ENCODE measurements at regions not wholly inside any gene's neighbourhood (a gene's known extent, or its start where the extent isn't known, plus 50 kb on each side); places are given as distances from the start of the nearest gene placed in this dataset.
A peak's percentile ranks its signal among the peaks of the same experiment; 100 is the strongest.
"Not testable (repeated sequence)": the region's sequence is repeated elsewhere in the genome, so short reads cannot be mapped to it uniquely, and the experiment has no call there.

GRCh38 chr7:25444991-25445390, 216.7 kb upstream of the NPVF start:
- no peak for DNase-seq (ENCODE audit: low read depth in 2 of 2)

DNA sequence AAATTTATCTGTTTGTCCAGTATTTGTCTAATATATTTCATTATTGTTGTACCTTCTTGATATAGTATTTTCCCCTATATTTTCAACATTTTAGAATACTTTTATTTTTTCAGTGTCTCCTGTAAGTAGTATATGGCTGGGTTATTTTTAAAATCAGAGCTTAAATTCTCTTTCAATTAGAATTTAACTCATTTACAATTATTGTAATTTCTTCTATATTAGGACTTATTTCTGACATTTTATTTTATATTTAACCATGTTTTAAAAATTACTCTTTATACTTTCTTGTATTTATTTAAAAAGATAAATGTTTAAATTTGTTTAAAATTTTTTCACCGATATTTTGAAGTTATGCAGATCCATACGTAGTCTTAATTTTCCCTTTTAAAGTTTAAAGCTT, 220.0 kb upstream of the NPVF start:
- no peak for DNase-seq (ENCODE audit: low read depth in 2 of 2)

DNA sequence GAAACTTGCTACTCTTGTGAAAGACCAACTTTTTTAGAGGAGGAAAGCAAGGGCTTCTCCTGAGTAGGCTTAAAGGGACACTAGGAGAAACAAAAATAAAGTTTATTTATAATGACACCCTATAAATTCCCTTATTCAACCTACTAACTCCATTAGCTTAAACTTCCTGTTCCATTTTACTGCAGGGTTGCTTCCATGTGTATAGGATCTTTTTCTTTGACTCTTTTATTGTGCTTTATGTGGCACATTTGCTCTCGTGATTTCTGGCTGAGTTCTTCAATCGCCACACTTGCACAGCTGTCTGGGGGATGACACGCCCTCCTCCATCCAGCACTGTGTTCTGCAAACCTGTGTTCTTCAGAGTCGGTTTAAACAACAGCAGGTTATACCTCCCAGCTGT, 225.7 kb upstream of the NPVF start:
- DNase-seq (ENCODE audit: low read depth in 2 of 2), result no peak

DNA sequence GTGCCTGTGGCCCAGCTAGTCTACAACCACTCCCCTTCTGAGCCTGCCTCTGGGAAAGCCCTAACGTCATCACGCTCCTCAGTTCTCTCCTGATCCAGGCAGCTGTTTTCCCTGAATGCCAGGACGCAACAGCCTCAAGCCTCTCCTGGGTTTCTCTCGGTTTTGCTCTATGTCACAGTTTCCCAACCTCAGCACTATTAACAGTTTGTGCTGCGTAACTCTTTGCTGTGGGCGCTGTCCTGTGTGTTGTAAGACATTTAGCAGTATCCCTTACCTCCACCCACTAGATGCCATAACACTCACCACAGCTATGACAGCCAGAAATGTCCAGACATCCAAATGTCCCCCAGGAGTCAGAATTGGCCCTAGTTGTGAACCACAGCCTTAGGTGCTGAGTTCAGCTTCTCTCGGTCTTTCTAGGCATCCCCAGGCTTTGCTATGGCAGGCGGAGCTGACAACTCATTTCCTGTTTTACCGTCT, 226.3 kb upstream of the NPVF start:
- DNase-seq (ENCODE audit: low read depth in 2 of 2), result no peak

DNA sequence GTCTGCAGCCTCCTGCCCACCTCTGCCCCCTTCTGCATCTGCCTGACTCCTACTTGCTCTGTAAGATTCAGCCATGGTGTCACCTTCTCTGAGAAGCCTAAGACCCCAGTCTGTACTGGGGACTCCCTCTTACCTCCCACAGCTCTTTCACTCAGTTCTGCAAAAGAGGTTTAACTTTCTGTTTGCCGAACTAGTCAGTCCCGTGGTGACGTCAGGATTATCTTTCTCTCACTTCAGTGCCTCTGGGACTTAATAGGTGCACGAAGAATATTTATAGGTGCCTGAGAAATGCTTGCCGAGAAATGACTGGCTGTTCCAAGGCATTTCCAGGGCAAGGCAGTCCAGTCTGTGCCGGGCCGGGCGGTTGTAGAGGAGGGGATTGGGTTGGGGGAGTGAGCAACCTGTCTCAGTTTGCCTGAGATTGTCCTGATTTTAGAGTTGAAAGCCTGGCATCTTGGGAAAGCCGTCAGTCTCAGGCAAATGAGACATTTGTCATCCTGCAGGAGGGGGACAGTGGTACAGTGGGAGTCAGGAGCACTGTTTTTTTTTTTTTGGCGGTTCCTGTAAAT, 227.5 kb upstream of the NPVF start:
- no peak for DNase-seq (ENCODE audit: low read depth in 2 of 2)

DNA sequence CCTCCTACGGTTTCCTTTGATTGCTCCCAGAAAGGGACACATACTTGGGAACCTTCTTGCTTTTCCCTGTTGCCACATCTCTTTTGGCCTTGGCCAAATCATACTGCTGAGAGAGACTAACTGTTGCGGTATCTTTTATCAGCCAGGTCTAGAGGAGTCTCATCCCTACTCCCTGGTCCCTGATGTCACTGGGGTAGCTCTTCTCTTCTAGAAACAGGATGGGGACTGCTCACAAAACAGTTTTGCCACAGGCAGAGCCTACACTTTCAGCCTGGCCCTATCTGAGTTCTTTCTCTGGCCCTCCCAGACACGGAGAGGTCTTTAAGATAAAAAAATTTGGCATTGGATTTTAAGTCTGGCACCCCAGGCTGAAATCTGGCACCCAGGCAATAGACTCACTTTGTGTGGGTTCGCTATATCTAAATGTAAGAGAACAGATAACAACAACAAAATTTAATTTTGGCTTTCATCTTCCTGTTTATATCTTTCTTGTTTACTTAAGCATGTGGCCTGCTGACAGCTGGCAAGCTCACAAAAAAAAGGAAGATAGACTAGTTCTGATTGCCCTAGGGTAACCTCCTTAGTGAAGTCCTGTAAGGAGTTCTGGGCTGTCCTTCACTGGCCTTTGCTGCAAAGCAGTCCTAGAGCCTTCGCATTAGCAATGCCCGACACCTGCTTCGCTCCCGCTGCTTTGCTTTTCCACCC, 228.3 kb upstream of the NPVF start:
- no peak for DNase-seq (ENCODE audit: low read depth in 2 of 2)

DNA sequence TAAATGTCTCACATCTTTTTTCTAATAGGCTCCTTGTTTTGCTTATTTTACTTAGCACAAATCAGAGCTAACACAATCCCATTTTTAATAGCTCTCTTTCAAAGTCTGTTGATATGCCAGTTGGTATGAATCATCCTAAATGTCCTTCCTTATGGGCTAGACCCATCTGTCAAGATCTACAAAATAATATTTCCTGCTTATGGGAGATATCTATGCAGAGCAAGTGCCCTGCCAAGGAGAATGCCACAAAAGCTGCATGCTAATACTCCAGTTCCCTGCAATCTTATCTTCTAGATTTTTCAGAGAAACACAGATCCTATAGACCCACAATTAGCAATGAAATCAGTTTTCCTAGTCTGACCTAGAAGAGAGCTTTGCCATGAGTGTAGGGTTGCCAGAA, 230.8 kb upstream of the NPVF start:
- no peak for DNase-seq (ENCODE audit: low read depth in 2 of 2)

GRCh38 chr7:25460433-25460832, 232.1 kb upstream of the NPVF start:
- no peak for DNase-seq (ENCODE audit: low read depth in 2 of 2)

DNA sequence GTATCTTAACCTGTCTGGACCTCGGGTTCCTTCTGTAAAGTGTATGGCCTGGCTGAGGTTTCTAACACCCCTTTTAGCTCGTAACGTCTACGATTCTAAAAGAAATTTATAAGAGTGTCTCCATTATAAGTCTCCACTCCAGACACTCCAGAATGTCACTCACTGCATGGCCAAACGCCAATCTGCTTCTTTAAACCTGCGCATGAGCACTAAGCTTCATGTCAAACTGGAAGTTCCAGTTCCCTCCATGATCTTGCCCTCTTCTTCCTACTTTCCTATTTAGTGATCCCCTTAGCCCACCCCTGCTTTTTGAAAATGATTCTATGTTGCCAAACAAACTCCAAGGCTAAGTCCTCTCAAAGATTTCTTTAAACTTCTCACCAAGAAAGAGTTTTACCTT, 241.4 kb upstream of the NPVF start:
- DNase-seq (ENCODE audit: low read depth in 2 of 2), result no peak

DNA sequence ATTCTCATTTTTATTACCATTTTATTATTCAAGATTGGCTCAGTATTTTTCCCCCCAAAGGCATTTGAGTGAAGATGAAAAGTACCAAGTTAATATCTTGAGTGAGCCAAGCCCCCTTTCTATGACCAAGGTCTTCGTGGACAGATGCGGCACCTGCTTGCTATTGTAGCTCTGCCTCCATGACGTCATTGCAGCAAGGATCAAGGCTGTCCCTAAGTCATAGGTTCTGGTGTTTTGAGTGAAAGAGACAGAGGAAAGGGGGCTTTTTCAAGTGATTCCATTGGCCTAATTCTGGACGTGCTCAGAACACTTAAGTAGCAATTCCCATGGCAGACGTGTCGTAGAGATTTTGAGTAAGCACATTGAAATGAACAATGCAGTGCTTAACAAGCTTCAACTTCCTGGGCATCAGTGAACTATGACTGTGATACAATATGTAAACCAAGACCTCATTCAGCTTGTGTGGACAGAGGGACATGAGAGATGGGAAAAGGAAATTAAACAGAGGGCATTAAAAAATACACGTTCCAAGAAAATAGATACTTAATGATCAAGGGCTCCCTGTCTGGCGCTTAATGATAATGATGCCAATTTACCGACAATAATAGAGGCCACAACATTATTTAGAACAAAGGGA, 248.7 kb upstream of the NPVF start:
- DNase-seq (ENCODE audit: low read depth in 2 of 2), result no peak

DNA sequence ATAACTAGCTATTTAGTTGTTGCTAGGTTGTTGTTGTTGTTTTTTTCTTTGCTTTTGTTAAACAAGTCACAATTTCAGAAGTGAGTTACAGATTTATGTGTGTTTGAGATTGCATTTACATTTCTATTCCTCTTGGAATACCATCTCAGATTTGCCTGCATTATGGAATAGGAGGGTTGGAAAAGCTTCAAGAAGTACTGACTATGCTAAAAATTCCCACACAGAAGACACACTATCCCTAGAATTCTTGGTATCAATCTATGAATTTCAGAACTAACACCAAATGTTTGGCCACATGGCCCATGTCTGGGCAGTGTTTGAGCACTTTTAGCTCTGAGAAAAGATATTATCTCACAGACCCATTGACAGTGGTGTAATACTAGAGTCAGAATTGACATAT, 249.9 kb upstream of the NPVF start:
- DNase-seq (ENCODE audit: low read depth in 2 of 2), result not testable (repeated sequence)

- DNase-seq (ENCODE audit: low read depth in 2 of 2), result no peak
Measured at GRCh38 chr7:25478925-25479324, 250.6 kb upstream of the NPVF start.

DNA sequence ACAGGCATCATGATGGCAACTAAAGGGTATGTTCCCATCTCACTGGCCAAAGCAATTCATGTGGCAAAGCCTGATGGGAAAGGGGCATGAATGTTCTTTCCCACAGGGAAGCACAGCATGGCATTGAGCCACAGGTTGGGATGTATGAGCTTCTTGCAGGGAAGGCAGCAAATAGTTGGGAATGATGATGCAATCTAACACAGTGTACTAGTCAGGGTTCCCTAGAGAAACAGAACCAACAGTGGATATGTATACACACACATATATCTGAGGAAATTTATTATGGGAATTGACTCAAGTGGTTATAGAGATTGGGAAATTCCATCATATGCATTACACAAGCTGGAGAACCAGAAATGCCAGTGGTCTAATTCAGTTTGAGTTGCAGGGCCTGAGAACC, 253.6 kb upstream of the NPVF start:
- peak; percentile 23 to 33 for DNase-seq (ENCODE audit: low read depth in 2 of 2)

DNA sequence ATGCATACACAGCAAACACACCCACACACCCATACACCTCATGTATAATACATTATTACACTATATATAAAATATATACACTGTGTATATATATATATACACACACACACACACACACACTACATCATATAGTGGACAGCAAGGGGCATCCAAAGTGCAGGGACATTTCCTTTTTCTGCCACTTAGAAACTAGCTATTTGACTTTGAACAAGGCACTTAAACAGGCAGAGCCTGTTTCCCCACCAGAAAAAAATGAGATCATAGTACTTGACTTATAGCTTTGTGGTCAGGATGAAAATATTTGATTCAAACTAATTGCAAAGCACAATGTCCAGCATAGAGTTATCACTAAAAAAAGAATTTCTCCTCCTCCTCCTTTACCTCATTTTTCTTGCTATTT, 254.3 kb upstream of the NPVF start:
- no peak for DNase-seq (ENCODE audit: low read depth in 2 of 2)

DNA sequence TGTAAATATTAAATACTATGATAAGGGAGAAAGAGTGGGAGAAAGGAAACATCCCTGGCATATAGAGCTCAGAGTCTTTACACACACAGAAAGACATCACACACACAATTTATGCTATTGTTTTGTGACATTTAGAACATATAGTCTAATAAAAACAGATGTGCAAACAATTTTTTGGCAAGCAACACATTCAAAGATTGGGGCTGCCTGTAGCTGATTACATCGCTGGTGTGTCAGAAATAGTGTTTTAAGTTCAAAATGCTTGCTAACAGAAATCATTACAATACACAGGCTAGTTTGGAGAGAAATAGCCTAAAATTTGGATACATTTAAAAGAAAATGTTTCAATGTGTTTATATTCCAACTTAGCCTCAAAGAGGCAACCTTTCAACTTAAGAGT, 256.7 kb upstream of the NPVF start:
- DNase-seq (ENCODE audit: low read depth in 2 of 2), result no peak

DNA sequence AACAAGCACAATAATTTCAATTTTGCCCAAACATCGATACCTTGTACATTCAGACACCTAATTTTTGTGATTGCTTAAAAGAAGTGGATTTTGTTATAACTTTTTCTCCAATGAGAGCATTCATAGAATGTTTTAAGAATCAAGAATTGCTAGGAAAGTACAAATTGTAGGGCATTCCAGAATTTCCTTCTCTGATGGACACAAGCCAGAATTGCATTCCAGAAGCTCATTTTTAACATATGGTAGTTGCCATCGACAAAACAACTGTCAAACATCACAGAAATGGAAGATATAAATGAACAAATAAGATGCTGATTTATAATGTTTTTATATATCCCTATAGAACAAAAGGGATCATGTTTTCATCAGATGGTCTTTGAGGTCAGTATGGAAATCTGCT, 258.4 kb upstream of the NPVF start:
- no peak for DNase-seq (ENCODE audit: low read depth in 2 of 2)

DNA sequence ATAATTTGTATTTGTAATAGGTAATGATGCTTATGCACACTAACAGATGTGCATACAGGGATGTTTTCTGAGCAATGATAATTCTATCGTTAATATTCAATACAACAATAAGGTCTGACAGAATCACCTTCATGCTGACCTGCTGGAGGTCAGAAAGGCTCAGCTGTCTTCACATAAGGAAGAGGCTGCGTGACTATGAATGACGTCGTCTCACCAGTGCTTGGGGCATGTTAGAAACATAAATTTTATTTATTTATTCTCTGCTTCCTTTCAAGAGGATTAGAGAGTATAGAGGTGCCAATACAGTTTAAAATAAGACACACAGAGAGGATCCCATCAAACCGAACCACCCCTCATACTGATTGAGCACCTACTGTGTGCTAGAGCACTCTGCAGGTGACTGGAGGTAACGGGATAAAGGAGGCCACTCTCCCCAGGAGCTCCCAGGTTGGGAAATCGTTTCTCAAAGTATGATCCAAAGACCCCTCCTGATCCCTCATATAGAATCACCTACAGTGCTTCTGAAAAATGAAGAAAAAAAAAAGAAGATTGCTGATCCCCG, 265.6 kb upstream of the NPVF start:
- no peak for DNase-seq (ENCODE audit: low read depth in 2 of 2)

DNA sequence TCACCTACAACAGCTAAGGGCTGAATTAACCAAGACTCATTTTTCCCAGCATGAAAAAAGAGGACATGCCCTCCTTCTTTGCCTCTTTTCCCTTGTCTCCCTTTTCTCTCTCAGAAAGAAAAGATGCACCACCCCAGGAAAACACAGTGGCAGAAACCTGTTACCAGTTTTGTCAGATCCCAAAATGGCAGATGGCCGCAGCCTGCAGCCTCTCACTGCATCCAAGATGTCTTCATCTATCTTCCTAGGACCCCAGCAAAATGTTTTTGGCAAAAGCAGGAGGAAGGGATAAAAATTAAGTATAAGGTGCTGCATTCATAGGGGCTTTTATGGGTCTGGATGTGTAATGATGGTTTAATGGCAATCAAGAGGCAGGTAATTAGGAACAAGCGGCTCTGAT, 266.6 kb upstream of the NPVF start:
- no peak for DNase-seq (ENCODE audit: low read depth in 2 of 2)

DNA sequence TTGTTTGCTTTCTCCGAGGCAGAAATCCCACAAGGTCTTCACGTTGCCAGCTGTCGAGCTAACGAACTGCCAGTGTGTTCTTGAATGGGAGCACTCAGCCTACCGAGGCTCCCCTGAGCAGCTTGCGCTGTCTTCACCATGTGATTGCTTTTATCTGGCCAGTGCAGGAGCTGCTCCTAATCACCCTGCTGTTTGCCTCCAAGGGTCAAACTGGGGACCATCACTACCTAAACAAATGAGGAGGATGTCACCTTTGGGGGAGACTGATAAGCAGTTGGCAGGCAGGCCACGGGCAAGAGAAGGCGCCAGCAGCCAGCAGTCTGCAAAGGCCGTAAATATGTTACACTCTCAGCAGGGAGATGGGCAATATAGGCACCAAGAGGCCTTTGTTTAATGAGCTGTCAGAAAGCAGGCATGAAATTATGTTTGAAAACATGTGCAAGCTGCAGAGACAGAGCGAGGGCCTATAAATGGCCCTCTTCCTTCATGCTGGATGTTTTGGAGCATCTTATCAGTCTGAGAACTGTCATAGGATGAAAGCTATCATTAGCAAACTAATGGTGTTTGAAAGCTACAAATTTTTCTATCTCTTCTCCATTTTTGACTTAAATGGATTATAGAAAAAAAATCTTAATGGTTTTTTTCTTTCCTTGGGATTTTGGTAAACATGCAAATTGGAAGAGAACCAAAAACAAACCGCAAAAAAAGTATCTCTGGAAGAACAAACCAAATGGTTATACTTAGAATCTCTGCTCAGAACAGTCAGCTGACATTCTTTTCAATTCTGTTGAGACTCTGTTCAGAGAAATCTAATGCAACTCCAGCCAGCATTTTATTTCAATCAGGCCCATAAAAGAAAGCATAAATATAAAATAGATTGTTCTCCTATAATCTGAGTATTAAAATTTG, 267.3 kb upstream of the NPVF start:
- DNase-seq (ENCODE audit: low read depth in 2 of 2), result no peak

GRCh38 chr7:25496476-25497368, 268.4 kb upstream of the NPVF start:
- no peak for DNase-seq (ENCODE audit: low read depth in 2 of 2)

DNA sequence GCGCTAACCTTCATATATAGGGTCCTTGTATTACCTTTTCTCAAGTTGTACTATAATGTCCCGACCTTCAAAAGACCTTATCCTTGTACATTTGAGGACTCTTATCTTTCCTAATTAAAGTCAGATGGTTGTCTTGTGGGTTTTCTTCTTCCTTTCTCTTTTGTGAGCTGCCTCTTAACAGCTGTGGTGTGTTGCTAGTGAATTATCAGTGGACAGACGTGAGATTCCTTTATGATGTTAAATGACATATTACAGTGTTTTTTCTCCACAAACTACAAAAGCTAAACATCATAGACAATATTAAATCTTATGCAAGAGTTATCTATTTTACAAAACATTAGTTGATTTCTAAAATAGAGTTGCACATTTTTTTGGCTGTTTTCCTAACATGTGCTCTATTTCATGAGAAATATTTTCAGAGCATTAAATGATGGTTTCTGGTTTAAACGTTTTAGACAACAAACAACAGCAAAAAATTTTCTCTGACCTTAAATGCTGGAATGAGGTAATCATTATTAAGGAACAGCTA, 272.2 kb upstream of the NPVF start:
- no peak for DNase-seq (ENCODE audit: low read depth in 2 of 2)

Data from fibroblast of skin of left biceps (primary cell).